Activated CD8-positive, alpha-beta memory T cell treated with anti-CD3 and anti-CD28 coated beads, Interleukin-2, amount 50 U/mL, for 1 hour (primary cell): ENCODE measurements at regions not wholly inside any gene's neighbourhood (a gene's known extent, or its start where the extent isn't known, plus 50 kb on each side); places are given as distances from the start of the nearest gene placed in this dataset.
"Not testable (repeated sequence)": the region's sequence is repeated elsewhere in the genome, so short reads cannot be mapped to it uniquely, and the experiment has no call there.

Source experiments
- DNase-seq: peaks from one replicate; pipeline ENCODE4 v3.0.0-alpha.2; 2020; ENCODE audit errors: extremely low read depth

- not testable (repeated sequence) for DNase-seq
These were observed 118.3 kb downstream of the LRRC37A3 start for GRCh38 chr17:64800987-64801386.

GRCh38 chr17:64800361-64800895 is 118.8 kb downstream of the LRRC37A3 start:
- DNase-seq: not testable (repeated sequence)

- DNase-seq: not testable (repeated sequence)
These were observed 119.6 kb downstream of the LRRC37A3 start for GRCh38 chr17:64799543-64800188.

GRCh38 chr17:64798961-64799360 is 120.3 kb downstream of the LRRC37A3 start:
- DNase-seq: not testable (repeated sequence)

- not testable (repeated sequence) for DNase-seq
These were observed 120.8 kb downstream of the LRRC37A3 start for GRCh38 chr17:64798489-64798790.

GRCh38 chr17:64797746-64798488 is 121.4 kb downstream of the LRRC37A3 start:
- not testable (repeated sequence) for DNase-seq

- DNase-seq: not testable (repeated sequence)
These were observed 123.9 kb downstream of the LRRC37A3 start for GRCh38 chr17:64795342-64795741.

- not testable (repeated sequence) for DNase-seq
These were observed 124.6 kb downstream of the LRRC37A3 start for GRCh38 chr17:64794548-64795274.

- not testable (repeated sequence) for DNase-seq
These were observed 125.2 kb downstream of the LRRC37A3 start for GRCh38 chr17:64794113-64794512.

GRCh38 chr17:64792793-64793575 is 126.3 kb downstream of the LRRC37A3 start:
- DNase-seq: not testable (repeated sequence)

GRCh38 chr17:64792276-64792675 is 127.0 kb downstream of the LRRC37A3 start:
- not testable (repeated sequence) for DNase-seq

- DNase-seq: not testable (repeated sequence)
These were observed 127.6 kb downstream of the LRRC37A3 start for GRCh38 chr17:64791691-64792090.

GRCh38 chr17:64791226-64791625 is 128.1 kb downstream of the LRRC37A3 start:
- DNase-seq: not testable (repeated sequence)

- DNase-seq: not testable (repeated sequence)
These were observed 128.6 kb upstream of the SMURF2 start for GRCh38 chr17:64790690-64791089.

GRCh38 chr17:64790193-64790592 is 128.1 kb upstream of the SMURF2 start:
- not testable (repeated sequence) for DNase-seq

GRCh38 chr17:64789061-64789445 is 126.9 kb upstream of the SMURF2 start:
- not testable (repeated sequence) for DNase-seq

- DNase-seq: no peak
These were observed 126.4 kb upstream of the SMURF2 start for GRCh38 chr17:64788286-64789060.

- DNase-seq: no peak
These were observed 125.8 kb upstream of the SMURF2 start for GRCh38 chr17:64787921-64788271.

- DNase-seq: no peak
These were observed 125.3 kb upstream of the SMURF2 start for GRCh38 chr17:64787255-64787920.

- DNase-seq: no peak
These were observed 124.2 kb upstream of the SMURF2 start for GRCh38 chr17:64786337-64786736.
